Naive B cell (primary cell): ENCODE measurements at regions not wholly inside any gene's neighbourhood (a gene's known extent, or its start where the extent isn't known, plus 50 kb on each side); places are given as distances from the start of the nearest gene placed in this dataset.
A peak's percentile ranks its signal among the peaks of the same experiment; 100 is the strongest.

Source experiments
- ATAC-seq, 2 donors: fragments of 150-1000 bp; cut with Tn5 transposase; 2 replicates each; pipeline ENCODE4 v1.10.0; 2021; ENCODE audit warnings: low read depth in 2 of 2, mild to moderate bottlenecking in 2 of 2, moderate library complexity in 2 of 2
- DNase-seq: peaks from one replicate; pipeline ENCODE4 v3.0.0; 2022
- H3K27ac Mint-ChIP-seq, 6 donors: one replicate each; pipeline ENCODE4 v1.8.0; 2020 to 2022; ENCODE audit warnings: mild to moderate bottlenecking in 6 of 6, mixed read lengths in 6 of 6, moderate library complexity in 5 of 6, inconsistent platforms in 2 of 6
- H3K27me3 Mint-ChIP-seq, 3 donors: one replicate each; pipeline ENCODE4 v1.8.0; 2021 to 2022; ENCODE audit warnings: mixed read lengths in 3 of 3, mild to moderate bottlenecking in 1 of 3
- H3K36me3 Mint-ChIP-seq, 2 donors: one replicate each; pipeline ENCODE4 v1.8.0; 2020 to 2022; ENCODE audit warnings: mixed read lengths in 2 of 2, inconsistent platforms in 1 of 2, mild to moderate bottlenecking in 1 of 2
- H3K4me1 Mint-ChIP-seq, 3 donors: one replicate each; pipeline ENCODE4 v1.8.0; 2020 to 2022; ENCODE audit warnings: mixed read lengths in 3 of 3, inconsistent platforms in 1 of 3, mild to moderate bottlenecking in 1 of 3, moderate library complexity in 1 of 3
- H3K4me3 Mint-ChIP-seq, 8 donors: one replicate each; pipeline ENCODE4 v1.8.0; 2020 to 2022; ENCODE audit warnings: mild to moderate bottlenecking in 8 of 8, mixed read lengths in 8 of 8, moderate library complexity in 8 of 8, inconsistent platforms in 2 of 8
- H3K9me3 Mint-ChIP-seq, 7 donors: one replicate each; pipeline ENCODE4 v1.8.0; 2020 to 2022; ENCODE audit warnings: mixed read lengths in 7 of 7, mild to moderate bottlenecking in 5 of 7, inconsistent platforms in 2 of 7, moderate library complexity in 1 of 7

DNA sequence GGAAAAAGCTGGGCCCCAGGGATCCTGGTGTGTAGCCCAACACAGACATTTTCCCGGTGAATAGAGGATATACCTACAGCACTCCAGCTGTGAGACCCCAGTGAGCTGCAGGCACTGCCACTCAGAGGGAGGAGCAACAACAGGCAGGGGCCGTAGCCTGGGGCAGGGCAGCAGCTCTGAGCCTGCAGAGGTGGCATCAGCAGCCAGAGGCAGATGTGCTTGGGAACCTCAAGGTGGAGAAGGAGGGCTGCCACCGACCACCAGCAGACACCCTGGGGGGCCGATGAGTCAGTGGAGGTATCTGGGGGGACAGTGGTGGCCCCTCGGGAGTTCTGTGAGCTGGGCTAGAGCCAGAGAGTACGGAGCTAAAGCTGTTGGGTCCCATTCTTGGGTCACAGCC lies 110.2 kb upstream of the GDF10 start:
- H3K9me3 Mint-ChIP-seq = peaks cover 0 to 2% (median 0%) of the 10 kb centered on the region in 7 donors
- H3K27ac Mint-ChIP-seq = no peak overlapping the region
- ATAC-seq = no peak
- H3K4me3 Mint-ChIP-seq = no peak overlapping the region
- H3K4me1 Mint-ChIP-seq = no peaks in the 10 kb centered on the region
- H3K36me3 Mint-ChIP-seq = no peaks in the 10 kb centered on the region
- no peak for DNase-seq
- H3K27me3 Mint-ChIP-seq = no peaks in the 10 kb centered on the region

DNA sequence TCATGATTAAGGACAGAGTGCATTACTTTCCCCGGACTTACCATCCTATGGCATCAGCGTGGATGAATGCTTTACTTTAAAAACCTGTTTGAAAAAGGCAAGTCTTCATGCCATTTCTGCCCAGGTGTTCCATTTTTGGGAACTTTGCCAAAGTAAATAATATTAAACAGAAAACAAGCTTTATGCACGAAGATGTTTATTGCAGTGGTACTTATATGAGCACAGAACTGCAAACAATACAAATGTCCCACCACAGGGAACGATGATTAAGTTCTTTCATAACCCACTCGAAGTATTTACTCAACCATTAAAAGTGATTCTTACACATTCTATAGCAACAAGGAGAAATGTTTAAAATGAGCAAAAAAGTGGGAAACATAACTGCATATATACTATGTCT lies 109.7 kb upstream of the GDF10 start:
- Mint-ChIP-seq H3K27me3 (no peaks in the 10 kb centered on the region), H3K4me1 (no peaks in the 10 kb centered on the region), H3K4me3 (no peak overlapping the region), H3K9me3 (peaks cover 0 to 2% (median 0%) of the 10 kb centered on the region in 7 donors), H3K27ac (no peak overlapping the region), H3K36me3 (no peaks in the 10 kb centered on the region)
- ATAC-seq (no peak), DNase-seq (no peak)

DNA sequence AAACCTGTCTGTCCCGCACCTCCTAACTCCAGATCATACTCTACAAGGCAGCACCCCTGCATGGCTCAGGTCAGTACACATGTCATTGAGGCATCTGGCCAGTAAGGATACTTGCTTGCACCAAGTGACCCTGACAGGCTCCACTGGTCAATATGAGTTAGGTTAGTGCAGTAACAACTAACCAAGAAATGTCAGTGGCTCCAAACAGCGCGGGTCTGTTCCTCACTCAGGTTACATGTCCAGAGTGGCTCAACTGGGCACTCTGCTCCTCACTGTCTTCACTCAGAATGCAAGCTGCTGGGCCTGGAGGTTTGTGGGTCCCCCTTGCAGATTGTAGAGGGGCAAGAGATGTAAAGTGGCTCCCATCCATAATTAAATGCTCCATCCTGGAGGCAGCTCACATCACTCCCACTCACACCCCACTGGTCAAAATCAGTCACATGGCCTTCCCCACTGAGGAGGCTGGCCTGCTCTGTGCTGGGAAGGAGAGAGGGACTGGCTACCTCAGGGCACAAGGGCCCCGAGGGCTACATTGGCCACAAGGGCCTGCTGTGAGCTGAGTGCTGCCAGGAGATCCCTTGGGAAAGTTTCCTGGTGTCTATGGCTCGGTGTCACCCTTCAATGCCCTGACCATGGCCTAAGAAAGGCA lies 109.1 kb upstream of the GDF10 start:
- Mint-ChIP-seq H3K4me3 (no peak overlapping the region), H3K9me3 (peaks cover 0 to 2% (median 0%) of the 10 kb centered on the region in 7 donors), H3K4me1 (no peaks in the 10 kb centered on the region), H3K36me3 (no peaks in the 10 kb centered on the region), H3K27ac (no peak overlapping the region), H3K27me3 (no peaks in the 10 kb centered on the region)
- no peak for ATAC-seq
- no peak for DNase-seq

DNA sequence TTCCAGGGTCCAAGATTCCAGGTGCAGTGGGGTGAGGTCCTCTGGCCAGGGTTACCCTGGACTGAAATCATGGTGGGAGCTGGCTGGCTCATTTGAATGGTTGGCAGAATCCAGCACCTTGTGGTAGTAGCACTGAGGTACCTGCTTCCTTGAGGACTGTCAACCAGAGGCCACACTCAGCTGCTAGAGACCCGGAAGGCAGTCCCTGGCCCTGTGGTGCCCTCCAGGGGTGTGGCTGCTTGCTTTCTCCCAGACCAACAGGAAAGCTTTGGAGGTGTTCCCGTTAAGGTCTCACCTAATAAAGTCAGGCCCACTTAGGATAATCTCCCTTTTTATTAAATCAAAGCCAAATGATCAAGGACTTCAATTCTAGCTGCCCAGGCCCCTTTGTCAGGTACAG lies 107.7 kb upstream of the GDF10 start:
- DNase-seq (no peak), ATAC-seq (no peak)
- Mint-ChIP-seq H3K9me3 (peaks cover 0 to 2% (median 0%) of the 10 kb centered on the region in 7 donors), H3K27me3 (peaks cover 0 to 8% (median 0%) of the 10 kb centered on the region in 3 donors), H3K4me3 (no peak overlapping the region), H3K27ac (peak overlapping the region in 1 of 6 donors; percentile 26), H3K4me1 (no peaks in the 10 kb centered on the region), H3K36me3 (no peaks in the 10 kb centered on the region)

DNA sequence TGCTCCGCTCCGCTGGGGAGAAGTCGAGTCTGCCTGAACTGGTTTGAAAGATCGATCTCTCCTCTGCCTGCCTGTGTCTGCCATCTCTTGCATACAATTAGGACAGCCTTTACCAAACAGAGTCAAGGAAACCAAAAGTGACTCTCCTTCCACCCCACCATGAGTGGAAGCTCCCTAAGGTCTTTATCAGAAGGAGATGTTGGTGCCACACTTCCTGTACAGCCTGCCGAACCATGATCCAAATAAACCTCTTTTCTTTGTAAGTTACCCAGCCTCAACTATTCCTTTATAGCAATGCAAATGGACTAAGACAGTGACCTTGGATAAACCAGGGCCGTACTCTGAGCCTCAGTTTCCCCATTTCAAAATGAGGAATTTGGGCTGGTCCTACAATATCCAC lies 106.3 kb upstream of the GDF10 start:
- ATAC-seq (no peak), DNase-seq (no peak)
- H3K4me1 Mint-ChIP-seq = no peaks in the 10 kb centered on the region
- no peaks in the 10 kb centered on the region for H3K9me3 Mint-ChIP-seq
- no peak overlapping the region for H3K4me3 Mint-ChIP-seq
- no peak overlapping the region for H3K27ac Mint-ChIP-seq
- no peaks in the 10 kb centered on the region for H3K36me3 Mint-ChIP-seq
- H3K27me3 Mint-ChIP-seq = peaks cover 0 to 9% (median 0%) of the 10 kb centered on the region in 3 donors

DNA sequence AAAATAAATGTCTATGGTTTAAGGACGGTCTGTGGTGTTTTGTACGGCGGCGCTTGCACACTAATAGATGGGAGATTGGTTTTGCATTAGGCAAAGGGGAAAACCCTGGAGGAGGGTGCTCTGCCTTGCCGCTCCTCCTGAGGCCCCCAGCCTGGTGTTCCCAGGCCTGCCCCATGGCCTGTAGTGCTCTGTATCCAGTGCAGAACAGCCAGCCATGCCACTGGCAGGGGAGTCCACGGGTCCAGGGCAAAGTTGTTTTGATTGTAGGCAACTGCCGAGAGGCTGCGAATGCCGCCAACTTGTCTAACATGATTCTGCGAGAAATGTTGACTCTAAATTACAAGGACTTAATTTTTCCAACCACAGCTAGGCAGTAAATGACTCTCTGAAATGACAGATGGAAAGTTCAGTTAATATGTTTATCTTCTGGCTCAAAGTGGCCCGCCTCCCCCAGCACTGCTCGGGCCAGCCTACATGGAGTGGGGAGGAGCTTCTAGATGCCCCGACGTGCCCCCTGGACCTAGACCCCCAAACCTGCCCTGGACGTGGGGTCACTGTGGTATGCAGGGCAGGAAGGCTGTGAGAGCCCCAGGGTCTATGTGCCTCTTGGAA lies 104.6 kb upstream of the GDF10 start:
- Mint-ChIP-seq H3K9me3 (no peaks in the 10 kb centered on the region), H3K27me3 (peaks cover 0 to 9% (median 0%) of the 10 kb centered on the region in 3 donors), H3K4me3 (no peak overlapping the region), H3K27ac (no peak overlapping the region), H3K4me1 (no peaks in the 10 kb centered on the region), H3K36me3 (no peaks in the 10 kb centered on the region)
- DNase-seq (no peak), ATAC-seq (no peak)

DNA sequence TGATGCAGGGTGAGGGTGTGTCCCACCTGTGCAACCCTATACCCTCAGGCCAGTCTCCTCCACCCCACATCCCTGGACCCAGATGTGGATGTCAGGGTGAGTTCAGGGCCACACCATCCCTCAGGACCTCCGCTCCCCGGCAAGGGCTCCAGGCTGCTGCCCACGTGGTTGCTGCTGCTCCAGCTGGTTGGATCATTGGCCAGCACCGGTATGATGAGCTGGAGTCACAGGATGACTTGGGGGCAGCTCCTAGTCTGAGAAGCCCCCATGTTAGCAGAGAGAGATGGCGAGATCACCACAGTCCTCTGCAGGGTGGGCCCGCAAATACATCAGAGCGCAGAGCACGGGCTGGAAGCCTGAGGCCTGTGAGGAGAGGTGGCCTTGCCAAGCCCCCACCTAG lies 103.3 kb upstream of the GDF10 start:
- Mint-ChIP-seq H3K27ac (no peak overlapping the region), H3K9me3 (peaks cover 0 to 12% (median 3%) of the 10 kb centered on the region in 7 donors), H3K36me3 (no peaks in the 10 kb centered on the region), H3K4me1 (no peaks in the 10 kb centered on the region), H3K27me3 (peaks cover 0 to 9% (median 0%) of the 10 kb centered on the region in 3 donors), H3K4me3 (no peak overlapping the region)
- DNase-seq = no peak
- ATAC-seq = no peak

DNA sequence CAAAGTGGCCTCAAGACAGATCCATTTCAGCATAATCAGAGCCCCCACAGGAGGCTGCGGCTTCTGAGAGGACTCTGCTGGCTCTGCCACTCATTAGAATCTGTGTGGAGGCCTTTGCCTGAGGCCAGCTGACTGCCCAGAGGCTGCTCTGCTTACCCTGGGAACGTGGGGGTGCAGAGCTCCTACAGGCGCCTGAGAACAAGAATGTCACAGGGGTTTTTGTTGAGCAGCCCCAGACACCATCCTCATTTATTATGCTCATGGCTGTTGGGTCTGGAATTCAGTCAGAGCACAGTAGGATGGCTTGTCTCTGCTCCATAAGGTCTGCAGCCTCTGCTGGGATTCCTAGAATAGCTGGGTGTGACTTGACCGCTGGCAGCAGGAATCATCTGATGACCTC lies 101.8 kb upstream of the GDF10 start:
- peaks cover 0 to 4% of the 10 kb centered on the region in 2 donors for H3K36me3 Mint-ChIP-seq
- ATAC-seq (no peak), DNase-seq (no peak)
- H3K27ac Mint-ChIP-seq = peak overlapping the region in 1 of 6 donors; percentile 13
- H3K9me3 Mint-ChIP-seq = peaks cover 0 to 27% (median 3%) of the 10 kb centered on the region in 7 donors
- no peaks in the 10 kb centered on the region for H3K4me1 Mint-ChIP-seq
- H3K4me3 Mint-ChIP-seq = no peak overlapping the region
- H3K27me3 Mint-ChIP-seq = peaks cover 0 to 9% (median 0%) of the 10 kb centered on the region in 3 donors

DNA sequence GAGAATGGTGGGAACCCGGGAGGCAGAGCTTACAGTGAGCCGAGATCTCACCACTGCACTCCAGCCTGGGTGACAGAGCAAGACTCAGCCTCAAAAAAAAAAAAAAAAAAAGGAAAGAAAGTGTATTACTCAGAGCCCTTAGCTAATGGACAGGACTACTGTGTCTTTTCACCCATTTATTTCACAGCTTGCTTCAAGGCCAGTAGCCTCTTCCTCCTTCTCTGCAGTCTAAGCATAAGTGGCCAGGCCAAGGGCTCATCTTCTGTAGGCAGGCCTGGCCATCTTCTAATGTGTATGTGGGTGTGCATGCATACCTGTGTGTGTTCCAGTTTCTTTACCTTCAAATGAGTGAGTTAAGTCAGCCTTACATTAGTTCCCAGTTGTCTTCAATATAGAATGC lies 94.8 kb upstream of the GDF10 start:
- no peak for DNase-seq
- Mint-ChIP-seq H3K27ac (no peak overlapping the region), H3K4me1 (no peaks in the 10 kb centered on the region), H3K27me3 (no peaks in the 10 kb centered on the region), H3K9me3 (peaks cover 0 to 30% (median 3%) of the 10 kb centered on the region in 7 donors), H3K36me3 (peaks cover 0 to 4% of the 10 kb centered on the region in 2 donors), H3K4me3 (no peak overlapping the region)
- no peak for ATAC-seq

DNA sequence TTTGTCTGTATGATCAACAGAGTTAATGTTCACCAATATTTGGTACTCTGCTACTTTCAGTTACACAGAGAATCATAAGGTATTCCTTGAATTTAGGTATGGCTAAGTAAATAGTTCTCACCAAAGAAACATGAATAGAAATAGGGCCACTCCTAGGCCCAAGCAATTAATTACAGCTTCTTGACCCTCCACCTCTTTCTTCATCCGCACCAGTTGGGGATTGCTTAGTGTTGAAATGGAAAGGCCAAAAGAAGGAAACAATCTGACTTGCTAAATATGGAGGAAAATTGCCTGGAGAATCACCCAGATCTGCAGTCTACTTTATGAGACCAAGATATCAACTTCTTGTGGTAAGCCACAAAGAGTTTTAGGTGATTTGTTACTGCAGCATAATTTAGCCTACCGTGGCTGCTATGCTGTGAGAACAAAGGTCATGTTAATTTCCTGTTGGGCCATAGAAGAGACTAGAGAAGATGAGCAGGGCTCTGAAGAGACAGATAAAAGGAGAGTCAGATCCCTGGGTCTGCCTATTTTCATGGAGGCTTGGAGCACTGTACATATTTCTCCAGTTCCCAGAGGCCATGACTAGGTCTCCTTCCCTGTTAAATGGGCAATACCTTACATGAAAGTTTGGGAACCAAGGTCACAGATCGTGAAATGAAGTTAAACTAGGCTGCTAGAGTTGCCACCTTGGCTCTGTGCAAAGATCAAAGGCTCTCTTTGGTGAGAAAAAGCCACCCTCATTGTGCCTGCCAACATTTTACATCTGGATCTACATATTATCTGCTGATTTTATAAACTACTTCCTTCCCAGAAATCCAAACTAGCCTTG lies 93.3 kb upstream of the GDF10 start:
- ATAC-seq = no peak
- Mint-ChIP-seq H3K27ac (no peak overlapping the region), H3K9me3 (peaks cover 0 to 19% (median 0%) of the 10 kb centered on the region in 7 donors)

DNA sequence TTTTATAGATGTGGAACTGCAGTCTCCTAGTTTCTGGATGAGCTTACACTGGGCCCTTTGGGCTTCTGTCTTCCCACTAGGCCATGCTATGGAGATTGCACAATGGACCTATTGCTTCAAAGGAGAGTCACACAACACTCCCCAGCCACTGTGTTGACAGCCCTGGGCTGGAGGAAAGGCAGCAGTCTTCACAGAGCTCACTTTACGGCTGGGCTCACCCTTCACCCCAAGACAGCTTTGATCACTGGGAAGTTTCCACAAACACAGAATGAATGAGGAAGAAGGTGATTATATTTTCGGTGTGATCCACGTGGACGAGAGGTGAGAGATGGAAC lies 92.7 kb upstream of the GDF10 start:
- Mint-ChIP-seq H3K27ac (no peak overlapping the region), H3K4me3 (no peak overlapping the region), H3K4me1 (no peaks in the 10 kb centered on the region), H3K27me3 (no peaks in the 10 kb centered on the region), H3K36me3 (peaks cover 0 to 3% of the 10 kb centered on the region in 2 donors), H3K9me3 (peaks cover 0 to 19% (median 4%) of the 10 kb centered on the region in 7 donors)
- DNase-seq = no peak
- ATAC-seq = no peak

More for the DNA sequence above, 93.3 kb upstream of the GDF10 start:
- Mint-ChIP-seq H3K4me3 (no peak overlapping the region), H3K27me3 (no peaks in the 10 kb centered on the region), H3K36me3 (peaks cover 0 to 4% of the 10 kb centered on the region in 2 donors), H3K4me1 (no peaks in the 10 kb centered on the region)
- DNase-seq = no peak

DNA sequence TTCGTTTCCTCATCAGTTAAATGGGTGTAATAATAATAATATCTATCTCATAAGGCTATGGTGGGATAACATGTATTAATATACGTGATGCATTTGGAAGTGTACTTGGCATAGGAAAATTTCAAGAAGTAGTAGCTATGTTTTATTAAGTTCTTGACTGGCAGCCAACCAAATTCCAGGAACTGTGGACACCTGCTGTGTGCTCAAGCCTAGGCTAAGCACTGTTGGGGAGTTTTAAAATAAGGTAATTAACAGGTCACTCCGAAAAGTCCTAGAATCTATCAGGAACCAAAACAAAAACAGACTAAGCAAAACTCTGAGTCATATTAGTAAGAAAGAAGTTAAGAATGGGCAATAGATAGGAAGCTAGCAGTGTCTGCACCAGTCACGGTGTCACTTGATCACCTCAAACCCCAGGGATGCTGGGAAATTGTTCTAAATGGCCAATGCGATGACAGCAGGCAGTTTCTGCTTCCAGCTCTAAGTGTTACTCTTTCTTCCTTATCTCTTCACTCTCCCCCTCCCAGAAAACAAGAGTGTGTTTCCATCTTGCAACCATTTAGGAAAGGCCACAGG lies 92.0 kb upstream of the GDF10 start:
- no peaks in the 10 kb centered on the region for H3K36me3 Mint-ChIP-seq
- peaks cover 0 to 17% (median 5%) of the 10 kb centered on the region in 7 donors for H3K9me3 Mint-ChIP-seq
- no peak for DNase-seq
- no peaks in the 10 kb centered on the region for H3K4me1 Mint-ChIP-seq
- no peak for ATAC-seq
- H3K4me3 Mint-ChIP-seq = no peak overlapping the region
- no peaks in the 10 kb centered on the region for H3K27me3 Mint-ChIP-seq
- no peak overlapping the region for H3K27ac Mint-ChIP-seq

DNA sequence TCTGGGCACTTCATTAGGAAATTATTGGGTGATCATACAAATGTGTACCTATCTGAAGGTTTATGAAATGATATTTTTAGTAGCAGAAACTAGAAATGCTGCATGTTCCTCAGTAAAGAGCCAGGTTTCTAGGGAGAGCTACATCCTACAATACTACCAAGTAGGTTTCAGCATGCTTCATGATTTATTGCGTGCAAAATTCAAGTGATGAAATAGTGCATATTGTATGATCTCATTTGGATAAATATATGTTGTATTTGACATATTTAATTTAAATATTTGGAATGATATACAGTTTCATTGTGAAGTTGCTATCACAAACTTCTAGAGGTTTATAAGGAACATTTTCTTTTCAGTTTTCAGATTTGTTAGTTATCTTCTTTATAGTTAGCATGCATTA lies 90.5 kb upstream of the GDF10 start:
- peaks cover 0 to 12% (median 5%) of the 10 kb centered on the region in 7 donors for H3K9me3 Mint-ChIP-seq
- no peak for ATAC-seq
- DNase-seq = no peak
- H3K4me1 Mint-ChIP-seq = no peaks in the 10 kb centered on the region
- no peak overlapping the region for H3K27ac Mint-ChIP-seq
- no peaks in the 10 kb centered on the region for H3K27me3 Mint-ChIP-seq
- no peak overlapping the region for H3K4me3 Mint-ChIP-seq
- H3K36me3 Mint-ChIP-seq = no peaks in the 10 kb centered on the region
